ENCODE measurements at regions not wholly inside any gene's neighbourhood (a gene's known extent, or its start where the extent isn't known, plus 50 kb on each side); places are given as distances from the start of the nearest gene placed in this dataset.
"Not testable (repeated sequence)": the region's sequence is repeated elsewhere in the genome, so short reads cannot be mapped to it uniquely, and the experiment has no call there.

- DNase-seq: no peak
Observed at GRCh38 chr2:8559805-8560204, 122.1 kb upstream of the ID2 start.

GRCh38 chr2:8561692-8562091 lies 120.2 kb upstream of the ID2 start:
- not testable (repeated sequence) for DNase-seq

GRCh38 chr2:8563814-8564474 lies 117.9 kb upstream of the ID2 start:
- no peak for DNase-seq

GRCh38 chr2:8564475-8564874 lies 117.4 kb upstream of the ID2 start:
- no peak for DNase-seq

GRCh38 chr2:8565399-8566154 lies 116.3 kb upstream of the ID2 start:
- no peak for DNase-seq

- no peak for DNase-seq
Observed at GRCh38 chr2:8566155-8566670, 115.6 kb upstream of the ID2 start.

GRCh38 chr2:8566774-8567468 lies 114.9 kb upstream of the ID2 start:
- DNase-seq: no peak

GRCh38 chr2:8567469-8568260 lies 114.2 kb upstream of the ID2 start:
- DNase-seq: no peak

GRCh38 chr2:8568543-8569302 lies 113.1 kb upstream of the ID2 start:
- DNase-seq: no peak

GRCh38 chr2:8569332-8569930 lies 112.4 kb upstream of the ID2 start:
- no peak for DNase-seq

GRCh38 chr2:8570637-8571036 lies 111.2 kb upstream of the ID2 start:
- DNase-seq: no peak

- DNase-seq: no peak
Observed at GRCh38 chr2:8571301-8571791, 110.5 kb upstream of the ID2 start.

- DNase-seq: no peak
Observed at GRCh38 chr2:8571792-8572499, 109.9 kb upstream of the ID2 start.

GRCh38 chr2:8572712-8573233 lies 109.1 kb upstream of the ID2 start:
- no peak for DNase-seq

- DNase-seq: no peak
Observed at GRCh38 chr2:8573234-8573941, 108.5 kb upstream of the ID2 start.

- no peak for DNase-seq
Observed at GRCh38 chr2:8573942-8574195, 108.0 kb upstream of the ID2 start.

GRCh38 chr2:8574196-8575037 lies 107.4 kb upstream of the ID2 start:
- DNase-seq: no peak

- peak; percentile 47 for DNase-seq
Observed at GRCh38 chr2:8575038-8575833, 106.6 kb upstream of the ID2 start.
